Esophagus (tissue), 2 donors: ENCODE measurements at regions not wholly inside any gene's neighbourhood (a gene's known extent, or its start where the extent isn't known, plus 50 kb on each side); places are given as distances from the start of the nearest gene placed in this dataset.

ENCODE experiments used
- H3K27ac ChIP-seq, 2 donors: one replicate each; pipeline ENCODE4 v1.5.1; 2013; ENCODE audit warnings: low read depth in 2 of 2, mild to moderate bottlenecking in 2 of 2, inconsistent platforms in 1 of 2, low read length in 1 of 2, moderate library complexity in 1 of 2
- H3K27me3 ChIP-seq, 2 donors: one replicate each; pipeline ENCODE4 v1.6.1; 2013; ENCODE audit warnings: low read length in 2 of 2, control low read depth in 1 of 2, mild to moderate bottlenecking in 1 of 2; ENCODE audit not compliant: insufficient read depth in 2 of 2, control insufficient read depth in 1 of 2
- H3K36me3 ChIP-seq, 2 donors: one replicate each; pipeline ENCODE4 v1.6.1; 2013; ENCODE audit warnings: low read length in 1 of 2; ENCODE audit not compliant: control insufficient read depth in 2 of 2, insufficient read depth in 2 of 2
- H3K4me1 ChIP-seq, 2 donors: one replicate each; pipeline ENCODE4 v1.6.1; 2013; ENCODE audit warnings: low read length in 1 of 2; ENCODE audit not compliant: control insufficient read depth in 2 of 2, insufficient read depth in 2 of 2
- H3K4me3 ChIP-seq, 2 donors: one replicate each; pipeline ENCODE4 v1.5.1; 2013; ENCODE audit warnings: low read length in 2 of 2, mild to moderate bottlenecking in 2 of 2, low read depth in 1 of 2, moderate library complexity in 1 of 2
- H3K9me3 ChIP-seq, 2 donors: one replicate each; pipeline ENCODE4 v1.6.1; 2013; ENCODE audit warnings: mild to moderate bottlenecking in 2 of 2, low read depth in 1 of 2, low read length in 1 of 2, moderate library complexity in 1 of 2; ENCODE audit not compliant: control insufficient read depth in 2 of 2, insufficient read depth in 1 of 2
- WGBS, 2 donors: extraction: QIAGEN DNeasy Blood & Tissue Kit; methylation state at CpG; one replicate each; pipeline ENCODE4 v1.1.7; 2013; 5-methylcytosine and 5-hydroxymethylcytosine counted together
- donor health status: healthy with polysubstance abuse.
- donor health status: Bipolar disorder and iron deficiency.

- H3K27ac ChIP-seq: no peak overlapping the region
- H3K9me3 ChIP-seq: no peaks in the 10 kb centered on the region
- no peaks in the 10 kb centered on the region for H3K4me1 ChIP-seq
- H3K27me3 ChIP-seq: no peaks in the 10 kb centered on the region
- H3K36me3 ChIP-seq: no peaks in the 10 kb centered on the region
- H3K4me3 ChIP-seq: no peak overlapping the region
- 69 to 75% methylated on average over 3 of the region's 3 CpGs for WGBS, 2 donors
Observed at GRCh38 chr1:14546416-14546815, 52.1 kb upstream of the KAZN start.
